H9 (cell line): ENCODE measurements at regions not wholly inside any gene's neighbourhood (a gene's known extent, or its start where the extent isn't known, plus 50 kb on each side); places are given as distances from the start of the nearest gene placed in this dataset.

Experiments used
- DNase-seq: peaks from one replicate; pipeline ENCODE4 v3.0.0-alpha.2; 2017
- H2AFZ ChIP-seq: one replicate; pipeline ENCODE4 v1.6.1; 2013; ENCODE audit warnings: mild to moderate bottlenecking, low read length, control low read depth, moderate library complexity
- H2AK5ac ChIP-seq: 2 replicates; pipeline ENCODE4 v1.6.1; 2013; ENCODE audit warnings: low read length, control low read depth, mixed read lengths; ENCODE audit not compliant: insufficient read length
- H2BK120ac ChIP-seq: one replicate; pipeline ENCODE4 v1.6.1; 2013; ENCODE audit warnings: low read depth, mild to moderate bottlenecking, low read length, control low read depth, inconsistent platforms; ENCODE audit not compliant: poor library complexity, severe bottlenecking
- H2BK12ac ChIP-seq: 2 replicates; pipeline ENCODE4 v1.6.1; 2013; ENCODE audit warnings: low read length, control low read depth, mixed read lengths, low read depth; ENCODE audit not compliant: insufficient read length
- H2BK15ac ChIP-seq: 2 replicates; pipeline ENCODE4 v1.6.1; 2013; ENCODE audit warnings: low read depth, low read length, control low read depth
- H2BK20ac ChIP-seq: one replicate; pipeline ENCODE4 v1.6.1; 2013; ENCODE audit warnings: low read depth, mild to moderate bottlenecking, low read length, control low read depth, inconsistent platforms; ENCODE audit not compliant: poor library complexity, severe bottlenecking
- H2BK5ac ChIP-seq: 2 replicates; pipeline ENCODE4 v1.6.1; 2013; ENCODE audit warnings: low read length, control low read depth, mixed read lengths; ENCODE audit not compliant: insufficient read length
- H3K14ac ChIP-seq: 2 replicates; pipeline ENCODE4 v1.6.1; 2013; ENCODE audit warnings: low read length, control low read depth; ENCODE audit not compliant: insufficient read depth
- H3K18ac ChIP-seq: 2 replicates; pipeline ENCODE4 v1.6.1; 2013; ENCODE audit warnings: low read depth, mild to moderate bottlenecking, mixed read lengths, low read length, control low read depth; ENCODE audit not compliant: insufficient read length
- H3K23ac ChIP-seq: 2 replicates; pipeline ENCODE4 v1.6.1; 2013; ENCODE audit warnings: low read length, control low read depth, mixed read lengths, low read depth; ENCODE audit not compliant: insufficient read length
- H3K23me2 ChIP-seq: 2 replicates; pipeline ENCODE4 v1.6.1; 2013; ENCODE audit warnings: low read depth, mild to moderate bottlenecking, mixed read lengths, low read length, control low read depth; ENCODE audit not compliant: insufficient read length, poor library complexity, severe bottlenecking
- H3K27ac ChIP-seq: 2 replicates; pipeline ENCODE4 v1.5.1; 2013; ENCODE audit warnings: low read length, control low read depth, mixed read lengths, low read depth; ENCODE audit not compliant: insufficient read length
- H3K27me3 ChIP-seq: 2 replicates; pipeline ENCODE4 v1.6.1; 2013; ENCODE audit warnings: low read length, control low read depth, inconsistent platforms; ENCODE audit not compliant: insufficient read depth
- H3K4ac ChIP-seq: 2 replicates; pipeline ENCODE4 v1.6.1; 2013; ENCODE audit warnings: low read depth, mild to moderate bottlenecking, control low read depth, inconsistent platforms, low read length, moderate library complexity
- H3K4me1 ChIP-seq: 2 replicates; pipeline ENCODE4 v1.6.1; 2013; ENCODE audit warnings: low read length, control low read depth, inconsistent platforms; ENCODE audit not compliant: insufficient read depth
- H3K4me2 ChIP-seq: 2 replicates; pipeline ENCODE4 v1.6.1; 2013; ENCODE audit warnings: low read length, control low read depth, mixed read lengths; ENCODE audit not compliant: insufficient read length, insufficient read depth
- H3K56ac ChIP-seq: 2 replicates; pipeline ENCODE4 v1.6.1; 2013; ENCODE audit warnings: low read depth, mild to moderate bottlenecking, mixed read lengths, low read length, control low read depth; ENCODE audit not compliant: insufficient read length
- H3K79me1 ChIP-seq: 2 replicates; pipeline ENCODE4 v1.6.1; 2013; ENCODE audit warnings: low read depth, mild to moderate bottlenecking, moderate library complexity, low read length, control low read depth, inconsistent platforms; ENCODE audit not compliant: insufficient read depth, poor library complexity, severe bottlenecking
- H3K79me2 ChIP-seq: 2 replicates; pipeline ENCODE4 v1.6.1; 2013; ENCODE audit warnings: low read length, control low read depth, inconsistent platforms; ENCODE audit not compliant: insufficient read depth
- H3K9ac ChIP-seq: 2 replicates; pipeline ENCODE4 v1.6.1; 2013; ENCODE audit warnings: low read length, control low read depth, mixed read lengths; ENCODE audit not compliant: insufficient read length; ENCODE audit errors: extremely low read depth
- H3K9me3 ChIP-seq: one replicate; pipeline ENCODE4 v1.6.1; 2013; ENCODE audit warnings: low read depth, low read length, inconsistent platforms; ENCODE audit not compliant: control insufficient read depth
- H3T11ph ChIP-seq: one replicate; pipeline ENCODE4 v1.6.1; 2013; ENCODE audit warnings: mild to moderate bottlenecking, low read length, control low read depth, inconsistent platforms
- H4K20me1 ChIP-seq: one replicate; pipeline ENCODE4 v1.6.1; 2013; ENCODE audit not compliant: control insufficient read depth, insufficient read length, insufficient read depth
- H4K5ac ChIP-seq: 2 replicates; pipeline ENCODE4 v1.6.1; 2013; ENCODE audit warnings: low read depth, mild to moderate bottlenecking, mixed read lengths, low read length, control low read depth; ENCODE audit not compliant: insufficient read length
- H4K8ac ChIP-seq: replicated peaks from 2 replicates; pipeline ENCODE4 v1.6.1; 2013; ENCODE audit warnings: low read length, control low read depth, mixed read lengths, low read depth; ENCODE audit not compliant: insufficient read length
- H4K91ac ChIP-seq: 2 replicates; pipeline ENCODE4 v1.6.1; 2013; ENCODE audit warnings: low read depth, mild to moderate bottlenecking, moderate library complexity, mixed read lengths, low read length, control low read depth; ENCODE audit not compliant: insufficient read length
- H3K27ac Mint-ChIP-seq, 3 experiments: 2 replicates in 2 of 3; 3 replicates in 1 of 3; pipeline ENCODE4 v1.8.0; 2020 to 2021; ENCODE audit warnings: mixed read lengths in 3 of 3, mild to moderate bottlenecking in 1 of 3, moderate library complexity in 1 of 3
- H3K27me3 Mint-ChIP-seq: 2 replicates; pipeline ENCODE4 v1.8.0; 2021; ENCODE audit warnings: low read depth, mild to moderate bottlenecking, moderate library complexity, mixed read lengths
- H3K36me3 Mint-ChIP-seq, 3 experiments: 2 replicates in 2 of 3; 3 replicates in 1 of 3; pipeline ENCODE4 v1.8.0; 2020 to 2021; ENCODE audit warnings: low read depth in 3 of 3, mixed read lengths in 3 of 3; ENCODE audit not compliant: insufficient read depth in 1 of 3
- H3K4me1 Mint-ChIP-seq, 2 experiments: 2 replicates each; pipeline ENCODE4 v1.8.0; 2020; ENCODE audit warnings: mixed read lengths in 2 of 2
- H3K4me3 Mint-ChIP-seq, 2 experiments: 2 replicates in 1 of 2; 3 replicates in 1 of 2; pipeline ENCODE4 v1.8.0; 2020 to 2021; ENCODE audit warnings: mild to moderate bottlenecking in 2 of 2, mixed read lengths in 2 of 2, moderate library complexity in 1 of 2
- H3K9me3 Mint-ChIP-seq, 2 experiments: 2 replicates in 1 of 2; 3 replicates in 1 of 2; pipeline ENCODE4 v1.8.0; 2020; ENCODE audit warnings: mild to moderate bottlenecking in 2 of 2, mixed read lengths in 2 of 2, moderate library complexity in 1 of 2
- CTCF ChIP-seq: fragments of 200-600 bp; sonication (generic); conservative IDR thresholded peaks from 3 replicates; pipeline ENCODE4 v1.8.0; 2021; ENCODE audit warnings: antibody characterized with exemption, mild to moderate bottlenecking
- WGBS: extraction: QIAGEN DNeasy Blood & Tissue Kit; methylation state at CpG from one replicate; pipeline ENCODE4 v1.1.7; 2013; ENCODE audit warnings: missing lambda C conversion rate, low lambda C conversion rate, mixed read lengths; ENCODE audit not compliant: insufficient read length; ENCODE audit errors: extremely low coverage; 5-methylcytosine and 5-hydroxymethylcytosine counted together

GRCh38 chr1:147091801-147092200 is 80.5 kb downstream of the PRKAB2 start:
- Histone ChIP-seq H2BK12ac (no peak overlapping the region), H3K4me1 (peaks cover 4% of the 10 kb centered on the region; the same call in 1 of the 2 replicates), H3K18ac (no peak overlapping the region), H3K27me3 (no peaks in the 10 kb centered on the region), H3K23ac (no peak overlapping the region), H4K91ac (no peak overlapping the region), H2AK5ac (no peak overlapping the region), H2BK5ac (no peak overlapping the region), H2BK20ac (no peak overlapping the region), H2AFZ (no peak overlapping the region), H3K9ac (no peak overlapping the region), H4K8ac (no peak overlapping the region), H3K79me1 (no peaks in the 10 kb centered on the region), H3K9me3 (no peaks in the 10 kb centered on the region), H3K79me2 (no peaks in the 10 kb centered on the region), H2BK15ac (no peak overlapping the region), H3K4ac (no peak overlapping the region), H2BK120ac (no peak overlapping the region), H3K23me2 (no peaks in the 10 kb centered on the region), H4K20me1 (no peaks in the 10 kb centered on the region), H4K5ac (no peak overlapping the region), H3T11ph (no peak overlapping the region), H3K27ac (no peak overlapping the region), H3K56ac (no peak overlapping the region), H3K14ac (no peak overlapping the region), H3K4me2 (no peak overlapping the region)
- Mint-ChIP-seq H3K27ac (no peak overlapping the region), H3K4me1 (peaks cover 15 to 21% of the 10 kb centered on the region in 2 experiments), H3K36me3 (no peaks in the 10 kb centered on the region; a peak in 1 of 7 replicates), H3K27me3 (peaks cover 3% of the 10 kb centered on the region; the same call in 1 of the 2 replicates), H3K9me3 (peaks cover 0 to 3% of the 10 kb centered on the region in 2 experiments; a peak in 2 of 5 replicates), H3K4me3 (no peak overlapping the region)
- no peak for DNase-seq
- no peak for TF ChIP-seq CTCF
- WGBS: no CpG with 5 or more reads among the region's 2 CpGs
